H9 (cell line): ENCODE measurements at regions not wholly inside any gene's neighbourhood (a gene's known extent, or its start where the extent isn't known, plus 50 kb on each side); places are given as distances from the start of the nearest gene placed in this dataset.

ENCODE experiments used
- DNase-seq: peaks from one replicate; pipeline ENCODE4 v3.0.0-alpha.2; 2017
- H2AFZ ChIP-seq: one replicate; pipeline ENCODE4 v1.6.1; 2013; ENCODE audit warnings: mild to moderate bottlenecking, low read length, control low read depth, moderate library complexity
- H2AK5ac ChIP-seq: 2 replicates; pipeline ENCODE4 v1.6.1; 2013; ENCODE audit warnings: low read length, control low read depth, mixed read lengths; ENCODE audit not compliant: insufficient read length
- H2BK120ac ChIP-seq: one replicate; pipeline ENCODE4 v1.6.1; 2013; ENCODE audit warnings: low read depth, mild to moderate bottlenecking, low read length, control low read depth, inconsistent platforms; ENCODE audit not compliant: poor library complexity, severe bottlenecking
- H2BK12ac ChIP-seq: 2 replicates; pipeline ENCODE4 v1.6.1; 2013; ENCODE audit warnings: low read length, control low read depth, mixed read lengths, low read depth; ENCODE audit not compliant: insufficient read length
- H2BK15ac ChIP-seq: 2 replicates; pipeline ENCODE4 v1.6.1; 2013; ENCODE audit warnings: low read depth, low read length, control low read depth
- H2BK20ac ChIP-seq: one replicate; pipeline ENCODE4 v1.6.1; 2013; ENCODE audit warnings: low read depth, mild to moderate bottlenecking, low read length, control low read depth, inconsistent platforms; ENCODE audit not compliant: poor library complexity, severe bottlenecking
- H2BK5ac ChIP-seq: 2 replicates; pipeline ENCODE4 v1.6.1; 2013; ENCODE audit warnings: low read length, control low read depth, mixed read lengths; ENCODE audit not compliant: insufficient read length
- H3K14ac ChIP-seq: 2 replicates; pipeline ENCODE4 v1.6.1; 2013; ENCODE audit warnings: low read length, control low read depth; ENCODE audit not compliant: insufficient read depth
- H3K18ac ChIP-seq: 2 replicates; pipeline ENCODE4 v1.6.1; 2013; ENCODE audit warnings: low read depth, mild to moderate bottlenecking, mixed read lengths, low read length, control low read depth; ENCODE audit not compliant: insufficient read length
- H3K23ac ChIP-seq: 2 replicates; pipeline ENCODE4 v1.6.1; 2013; ENCODE audit warnings: low read length, control low read depth, mixed read lengths, low read depth; ENCODE audit not compliant: insufficient read length
- H3K23me2 ChIP-seq: 2 replicates; pipeline ENCODE4 v1.6.1; 2013; ENCODE audit warnings: low read depth, mild to moderate bottlenecking, mixed read lengths, low read length, control low read depth; ENCODE audit not compliant: insufficient read length, poor library complexity, severe bottlenecking
- H3K27ac ChIP-seq: 2 replicates; pipeline ENCODE4 v1.5.1; 2013; ENCODE audit warnings: low read length, control low read depth, mixed read lengths, low read depth; ENCODE audit not compliant: insufficient read length
- H3K27me3 ChIP-seq: 2 replicates; pipeline ENCODE4 v1.6.1; 2013; ENCODE audit warnings: low read length, control low read depth, inconsistent platforms; ENCODE audit not compliant: insufficient read depth
- H3K4ac ChIP-seq: 2 replicates; pipeline ENCODE4 v1.6.1; 2013; ENCODE audit warnings: low read depth, mild to moderate bottlenecking, control low read depth, inconsistent platforms, low read length, moderate library complexity
- H3K4me1 ChIP-seq: 2 replicates; pipeline ENCODE4 v1.6.1; 2013; ENCODE audit warnings: low read length, control low read depth, inconsistent platforms; ENCODE audit not compliant: insufficient read depth
- H3K4me2 ChIP-seq: 2 replicates; pipeline ENCODE4 v1.6.1; 2013; ENCODE audit warnings: low read length, control low read depth, mixed read lengths; ENCODE audit not compliant: insufficient read length, insufficient read depth
- H3K56ac ChIP-seq: 2 replicates; pipeline ENCODE4 v1.6.1; 2013; ENCODE audit warnings: low read depth, mild to moderate bottlenecking, mixed read lengths, low read length, control low read depth; ENCODE audit not compliant: insufficient read length
- H3K79me1 ChIP-seq: 2 replicates; pipeline ENCODE4 v1.6.1; 2013; ENCODE audit warnings: low read depth, mild to moderate bottlenecking, moderate library complexity, low read length, control low read depth, inconsistent platforms; ENCODE audit not compliant: insufficient read depth, poor library complexity, severe bottlenecking
- H3K79me2 ChIP-seq: 2 replicates; pipeline ENCODE4 v1.6.1; 2013; ENCODE audit warnings: low read length, control low read depth, inconsistent platforms; ENCODE audit not compliant: insufficient read depth
- H3K9ac ChIP-seq: 2 replicates; pipeline ENCODE4 v1.6.1; 2013; ENCODE audit warnings: low read length, control low read depth, mixed read lengths; ENCODE audit not compliant: insufficient read length; ENCODE audit errors: extremely low read depth
- H3K9me3 ChIP-seq: one replicate; pipeline ENCODE4 v1.6.1; 2013; ENCODE audit warnings: low read depth, low read length, inconsistent platforms; ENCODE audit not compliant: control insufficient read depth
- H3T11ph ChIP-seq: one replicate; pipeline ENCODE4 v1.6.1; 2013; ENCODE audit warnings: mild to moderate bottlenecking, low read length, control low read depth, inconsistent platforms
- H4K20me1 ChIP-seq: one replicate; pipeline ENCODE4 v1.6.1; 2013; ENCODE audit not compliant: control insufficient read depth, insufficient read length, insufficient read depth
- H4K5ac ChIP-seq: 2 replicates; pipeline ENCODE4 v1.6.1; 2013; ENCODE audit warnings: low read depth, mild to moderate bottlenecking, mixed read lengths, low read length, control low read depth; ENCODE audit not compliant: insufficient read length
- H4K8ac ChIP-seq: replicated peaks from 2 replicates; pipeline ENCODE4 v1.6.1; 2013; ENCODE audit warnings: low read length, control low read depth, mixed read lengths, low read depth; ENCODE audit not compliant: insufficient read length
- H4K91ac ChIP-seq: 2 replicates; pipeline ENCODE4 v1.6.1; 2013; ENCODE audit warnings: low read depth, mild to moderate bottlenecking, moderate library complexity, mixed read lengths, low read length, control low read depth; ENCODE audit not compliant: insufficient read length
- H3K27ac Mint-ChIP-seq, 3 experiments: 2 replicates in 2 of 3; 3 replicates in 1 of 3; pipeline ENCODE4 v1.8.0; 2020 to 2021; ENCODE audit warnings: mixed read lengths in 3 of 3, mild to moderate bottlenecking in 1 of 3, moderate library complexity in 1 of 3
- H3K27me3 Mint-ChIP-seq: 2 replicates; pipeline ENCODE4 v1.8.0; 2021; ENCODE audit warnings: low read depth, mild to moderate bottlenecking, moderate library complexity, mixed read lengths
- H3K36me3 Mint-ChIP-seq, 3 experiments: 2 replicates in 2 of 3; 3 replicates in 1 of 3; pipeline ENCODE4 v1.8.0; 2020 to 2021; ENCODE audit warnings: low read depth in 3 of 3, mixed read lengths in 3 of 3; ENCODE audit not compliant: insufficient read depth in 1 of 3
- H3K4me1 Mint-ChIP-seq, 2 experiments: 2 replicates each; pipeline ENCODE4 v1.8.0; 2020; ENCODE audit warnings: mixed read lengths in 2 of 2
- H3K4me3 Mint-ChIP-seq, 2 experiments: 2 replicates in 1 of 2; 3 replicates in 1 of 2; pipeline ENCODE4 v1.8.0; 2020 to 2021; ENCODE audit warnings: mild to moderate bottlenecking in 2 of 2, mixed read lengths in 2 of 2, moderate library complexity in 1 of 2
- H3K9me3 Mint-ChIP-seq, 2 experiments: 2 replicates in 1 of 2; 3 replicates in 1 of 2; pipeline ENCODE4 v1.8.0; 2020; ENCODE audit warnings: mild to moderate bottlenecking in 2 of 2, mixed read lengths in 2 of 2, moderate library complexity in 1 of 2
- CTCF ChIP-seq: fragments of 200-600 bp; sonication (generic); conservative IDR thresholded peaks from 3 replicates; pipeline ENCODE4 v1.8.0; 2021; ENCODE audit warnings: antibody characterized with exemption, mild to moderate bottlenecking
- WGBS: extraction: QIAGEN DNeasy Blood & Tissue Kit; methylation state at CpG from one replicate; pipeline ENCODE4 v1.1.7; 2013; ENCODE audit warnings: missing lambda C conversion rate, low lambda C conversion rate, mixed read lengths; ENCODE audit not compliant: insufficient read length; ENCODE audit errors: extremely low coverage; 5-methylcytosine and 5-hydroxymethylcytosine counted together

- no peaks in the 10 kb centered on the region; the same call in 1 of the 2 replicates for H3K27me3 Mint-ChIP-seq
Measured at GRCh38 chr5:25405850-25406249, 761.1 kb upstream of the CDH10 start.

More at GRCh38 chr5:25405850-25406249, 761.1 kb upstream of the CDH10 start:
- H3K4me1 Mint-ChIP-seq: peaks cover 0 to 4% of the 10 kb centered on the region in 2 experiments; a peak in 1 of 4 replicates
- Histone ChIP-seq H4K5ac (no peak overlapping the region), H3K56ac (no peak overlapping the region), H3K27ac (no peak overlapping the region), H4K91ac (no peak overlapping the region), H2BK120ac (no peak overlapping the region), H4K20me1 (no peaks in the 10 kb centered on the region), H3K23me2 (no peaks in the 10 kb centered on the region), H3T11ph (no peak overlapping the region), H4K8ac (no peak overlapping the region), H2BK15ac (no peak overlapping the region), H3K9ac (no peak overlapping the region), H2BK20ac (no peak overlapping the region), H3K14ac (no peak overlapping the region), H3K4me2 (no peak overlapping the region), H2AK5ac (no peak overlapping the region), H3K4me1 (no peaks in the 10 kb centered on the region), H2AFZ (no peak overlapping the region), H3K9me3 (peaks cover 7% of the 10 kb centered on the region), H3K27me3 (no peaks in the 10 kb centered on the region), H3K23ac (no peak overlapping the region), H3K79me2 (no peaks in the 10 kb centered on the region), H3K79me1 (no peaks in the 10 kb centered on the region), H3K4ac (no peak overlapping the region), H3K18ac (no peak overlapping the region), H2BK5ac (no peak overlapping the region), H2BK12ac (no peak overlapping the region)
- H3K4me3 Mint-ChIP-seq: no peak overlapping the region
- no CpG with 5 or more reads among the region's 1 CpG for WGBS
- DNase-seq: no peak
- H3K9me3 Mint-ChIP-seq: peaks cover 25 to 34% of the 10 kb centered on the region in 2 experiments
- no peak for TF ChIP-seq CTCF
- no peak overlapping the region for H3K27ac Mint-ChIP-seq
- peaks cover 62 to 67% (median 65%) of the 10 kb centered on the region in 3 experiments for H3K36me3 Mint-ChIP-seq
